ENCODE measurements at regions not wholly inside any gene's neighbourhood (a gene's known extent, or its start where the extent isn't known, plus 50 kb on each side); places are given as distances from the start of the nearest gene placed in this dataset.

DNA sequence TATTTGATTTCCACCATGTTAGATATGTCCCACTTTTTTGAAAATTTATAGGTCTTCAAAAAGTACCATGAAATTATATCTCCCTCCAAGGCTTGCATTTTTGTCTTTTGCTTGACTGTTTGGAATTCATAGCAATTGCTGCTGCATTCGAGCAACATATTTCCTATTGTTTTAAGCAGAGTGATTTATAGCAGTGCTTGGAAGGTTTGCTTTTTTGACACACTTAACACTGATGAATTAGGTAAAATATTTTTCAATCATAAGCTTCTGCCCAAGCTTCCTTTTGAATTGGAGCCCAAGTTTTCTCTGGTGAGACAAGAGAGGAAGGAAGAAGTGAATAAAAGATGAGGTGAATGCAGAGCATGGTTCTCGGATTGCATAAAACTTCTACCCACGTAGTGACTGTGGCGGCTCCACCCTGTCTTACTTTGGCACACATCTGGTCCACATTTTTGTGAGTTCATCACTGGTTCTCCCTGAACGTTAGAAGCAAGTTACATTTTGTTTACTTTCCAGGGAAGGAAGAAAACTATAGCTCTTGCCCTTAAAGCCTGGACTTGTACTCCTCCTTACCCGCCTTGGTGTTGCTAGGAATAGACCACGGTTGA lies 667.0 kb downstream of the TSN start:
- ChIA-PET POLR2A (no interaction called here), CTCF (no interaction called here)
- no peak overlapping the region for H3K4me3 ChIP-seq (ENCODE audit: low read depth, low read length)
- no peak for DNase-seq (ENCODE audit: low read depth, low spot score)
- no peaks in the 10 kb centered on the region for H3K27me3 ChIP-seq (ENCODE audit: control insufficient read depth, insufficient read depth, low read length)
- H3K27ac ChIP-seq (ENCODE audit: low read depth, low read length) = no peak overlapping the region
- no peaks in the 10 kb centered on the region for H3K9me3 ChIP-seq (ENCODE audit: control insufficient read depth, insufficient read depth, low read length)
- no peak for TF ChIP-seq CTCF (IDR thresholded peaks at IDR 0.05; ENCODE audit: low read depth, low read length)

- no peak overlapping the region for H3K27ac ChIP-seq (ENCODE audit: low read depth, low read length)
- H3K27me3 ChIP-seq (ENCODE audit: control insufficient read depth, insufficient read depth, low read length) = no peaks in the 10 kb centered on the region
- no peaks in the 10 kb centered on the region for H3K9me3 ChIP-seq (ENCODE audit: control insufficient read depth, insufficient read depth, low read length)
- no peak overlapping the region for H3K4me3 ChIP-seq (ENCODE audit: low read depth, low read length)
- DNase-seq (ENCODE audit: low read depth, low spot score) = no peak
- ChIA-PET CTCF (no interaction called here), POLR2A (no interaction called here)
- TF ChIP-seq CTCF (IDR thresholded peaks at IDR 0.05; ENCODE audit: low read depth, low read length) = no peak
Measured at GRCh38 chr2:122423934-122424333, 668.5 kb downstream of the TSN start.

DNA sequence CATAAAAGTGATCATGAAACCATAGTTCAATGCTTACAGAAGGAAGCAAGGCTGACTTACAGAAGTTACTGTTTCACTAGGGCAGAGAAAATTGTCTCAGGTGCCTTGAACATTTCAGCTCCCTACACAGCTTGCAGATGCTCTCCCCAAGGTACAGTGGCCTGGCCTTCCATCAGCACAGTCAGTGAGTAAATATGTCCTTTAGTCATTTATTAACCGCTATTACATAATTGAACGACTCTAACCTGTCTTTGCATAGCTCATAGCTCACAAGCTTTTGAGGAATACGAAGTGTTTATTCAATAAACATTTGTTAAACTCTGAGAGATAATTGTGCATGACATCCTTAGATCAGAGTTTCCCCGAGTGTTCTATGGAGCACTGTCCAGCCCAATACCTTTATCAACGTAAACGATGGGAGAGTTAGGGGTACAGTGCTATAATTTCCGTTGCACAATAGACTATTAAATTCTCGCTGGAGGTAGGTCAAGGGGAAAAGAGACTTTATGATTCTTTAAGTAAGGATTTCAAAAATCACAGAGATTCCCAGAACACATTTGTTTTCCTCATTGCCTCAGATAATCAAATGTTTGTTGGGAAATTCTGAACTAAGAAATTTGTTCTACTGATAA lies 677.8 kb downstream of the TSN start:
- no peak for DNase-seq (ENCODE audit: low read depth, low spot score)
- Histone ChIP-seq H3K4me3 (ENCODE audit: low read depth, low read length) (no peak overlapping the region), H3K27me3 (ENCODE audit: control insufficient read depth, insufficient read depth, low read length) (no peaks in the 10 kb centered on the region), H3K9me3 (ENCODE audit: control insufficient read depth, insufficient read depth, low read length) (no peaks in the 10 kb centered on the region), H3K27ac (ENCODE audit: low read depth, low read length) (no peak overlapping the region)
- POLR2A ChIA-PET = no interaction called here
- no peak for TF ChIP-seq CTCF (IDR thresholded peaks at IDR 0.05; ENCODE audit: low read depth, low read length)
- CTCF ChIA-PET = no interaction called here

DNA sequence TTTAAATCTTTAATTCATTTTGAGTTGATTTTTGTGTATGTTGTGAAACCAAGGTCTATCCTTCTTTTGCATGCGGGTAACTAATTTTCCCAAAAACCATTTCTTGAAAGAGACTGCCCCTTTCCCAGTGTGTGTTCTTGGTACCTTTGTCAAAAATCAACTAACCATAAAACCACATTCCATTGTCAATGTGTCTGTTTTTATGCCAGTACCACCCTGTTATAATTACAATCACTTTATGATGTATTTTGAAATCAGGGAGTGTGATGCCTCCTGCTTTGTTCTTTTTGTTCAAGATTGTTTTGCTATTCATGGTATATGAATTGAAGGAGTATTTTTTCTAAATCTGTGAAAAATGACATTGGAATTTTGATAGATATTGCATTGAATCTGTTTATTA lies 689.6 kb downstream of the TSN start:
- no peaks in the 10 kb centered on the region for H3K27me3 ChIP-seq (ENCODE audit: control insufficient read depth, insufficient read depth, low read length)
- POLR2A ChIA-PET = no interaction called here
- no peak for TF ChIP-seq CTCF (IDR thresholded peaks at IDR 0.05; ENCODE audit: low read depth, low read length)
- no peaks in the 10 kb centered on the region for H3K9me3 ChIP-seq (ENCODE audit: control insufficient read depth, insufficient read depth, low read length)
- no peak overlapping the region for H3K4me3 ChIP-seq (ENCODE audit: low read depth, low read length)
- DNase-seq (ENCODE audit: low read depth, low spot score) = no peak
- H3K27ac ChIP-seq (ENCODE audit: low read depth, low read length) = no peak overlapping the region
- CTCF ChIA-PET = no interaction called here

DNA sequence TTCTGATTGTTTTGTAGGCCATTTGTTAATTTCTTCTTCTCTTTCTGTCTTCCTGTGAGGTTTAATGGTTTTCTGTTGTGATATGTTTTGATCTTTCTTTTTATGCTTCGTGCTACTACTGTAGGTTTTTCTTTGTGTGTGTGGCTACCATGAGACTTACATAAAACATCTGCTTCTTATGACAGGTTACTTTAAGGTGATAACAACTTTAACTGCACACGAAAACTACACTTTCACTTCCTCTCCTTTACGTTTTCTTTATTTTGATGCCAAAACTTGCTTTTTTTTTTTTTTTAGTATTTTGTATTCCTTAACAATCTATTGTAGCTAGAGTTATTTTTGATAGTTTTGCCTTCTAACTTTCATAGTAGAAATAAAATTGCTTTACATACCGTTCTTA lies 691.3 kb downstream of the TSN start:
- H3K9me3 ChIP-seq (ENCODE audit: control insufficient read depth, insufficient read depth, low read length) = peaks cover 3% of the 10 kb centered on the region; the same call in 1 of the 2 replicates
- DNase-seq (ENCODE audit: low read depth, low spot score) = no peak
- no peaks in the 10 kb centered on the region for H3K27me3 ChIP-seq (ENCODE audit: control insufficient read depth, insufficient read depth, low read length)
- no peak overlapping the region for H3K27ac ChIP-seq (ENCODE audit: low read depth, low read length)
- CTCF ChIA-PET = no interaction called here
- H3K4me3 ChIP-seq (ENCODE audit: low read depth, low read length) = no peak overlapping the region
- no peak for TF ChIP-seq CTCF (IDR thresholded peaks at IDR 0.05; ENCODE audit: low read depth, low read length)
- POLR2A ChIA-PET = no interaction called here
